ENCODE measurements at regions not wholly inside any gene's neighbourhood (a gene's known extent, or its start where the extent isn't known, plus 50 kb on each side); places are given as distances from the start of the nearest gene placed in this dataset.
"Not testable (repeated sequence)": the region's sequence is repeated elsewhere in the genome, so short reads cannot be mapped to it uniquely, and the experiment has no call there.

GRCh38 chr13:81197483-81197882 lies 856.6 kb upstream of the SPRY2 start:
- no peak for DNase-seq

- DNase-seq: no peak
Observed at GRCh38 chr13:81194362-81194761, 853.4 kb upstream of the SPRY2 start.

- DNase-seq: no peak
Observed at GRCh38 chr13:81184556-81185265, 843.8 kb upstream of the SPRY2 start.

GRCh38 chr13:81172603-81173002 lies 831.7 kb upstream of the SPRY2 start:
- DNase-seq: no peak

- DNase-seq: no peak
Observed at GRCh38 chr13:81171065-81171647, 830.2 kb upstream of the SPRY2 start.

GRCh38 chr13:81163823-81164222 lies 822.9 kb upstream of the SPRY2 start:
- not testable (repeated sequence) for DNase-seq

GRCh38 chr13:81153478-81153877 lies 812.6 kb upstream of the SPRY2 start:
- no peak for DNase-seq

GRCh38 chr13:81148822-81149221 lies 807.9 kb upstream of the SPRY2 start:
- no peak for DNase-seq

- DNase-seq: not testable (repeated sequence)
Observed at GRCh38 chr13:81146576-81146975, 805.6 kb upstream of the SPRY2 start.

GRCh38 chr13:81142306-81142999 lies 801.5 kb upstream of the SPRY2 start:
- no peak for DNase-seq

- no peak for DNase-seq
Observed at GRCh38 chr13:81140675-81141074, 799.7 kb upstream of the SPRY2 start.

GRCh38 chr13:81139987-81140386 lies 799.1 kb upstream of the SPRY2 start:
- no peak for DNase-seq

GRCh38 chr13:81138353-81138980 lies 797.5 kb upstream of the SPRY2 start:
- DNase-seq: no peak

- DNase-seq: no peak
Observed at GRCh38 chr13:81133066-81133465, 792.1 kb upstream of the SPRY2 start.

GRCh38 chr13:81117416-81117815 lies 776.5 kb upstream of the SPRY2 start:
- DNase-seq: no peak

- DNase-seq: no peak
Observed at GRCh38 chr13:81116461-81117282, 775.7 kb upstream of the SPRY2 start.

- DNase-seq: no peak
Observed at GRCh38 chr13:81109026-81109425, 768.1 kb upstream of the SPRY2 start.

- DNase-seq: no peak
Observed at GRCh38 chr13:81106348-81106747, 765.4 kb upstream of the SPRY2 start.

GRCh38 chr13:81104035-81104715 lies 763.2 kb upstream of the SPRY2 start:
- no peak for DNase-seq

- DNase-seq: not testable (repeated sequence)
Observed at GRCh38 chr13:81102066-81102465, 761.1 kb upstream of the SPRY2 start.

- no peak for DNase-seq
Observed at GRCh38 chr13:81089371-81090157, 748.6 kb upstream of the SPRY2 start.
